SIG-M5 treated with dmso at 0.1 percent for 504 hours (cell line): ENCODE measurements at regions not wholly inside any gene's neighbourhood (a gene's known extent, or its start where the extent isn't known, plus 50 kb on each side); places are given as distances from the start of the nearest gene placed in this dataset.
"Not testable (repeated sequence)": the region's sequence is repeated elsewhere in the genome, so short reads cannot be mapped to it uniquely, and the experiment has no call there.

Experiments
- DNase-seq: peaks from one replicate; lab custom pipeline; 2025; ENCODE audit not compliant: unreplicated experiment; lab: John Stamatoyannopoulos, UW

DNA sequence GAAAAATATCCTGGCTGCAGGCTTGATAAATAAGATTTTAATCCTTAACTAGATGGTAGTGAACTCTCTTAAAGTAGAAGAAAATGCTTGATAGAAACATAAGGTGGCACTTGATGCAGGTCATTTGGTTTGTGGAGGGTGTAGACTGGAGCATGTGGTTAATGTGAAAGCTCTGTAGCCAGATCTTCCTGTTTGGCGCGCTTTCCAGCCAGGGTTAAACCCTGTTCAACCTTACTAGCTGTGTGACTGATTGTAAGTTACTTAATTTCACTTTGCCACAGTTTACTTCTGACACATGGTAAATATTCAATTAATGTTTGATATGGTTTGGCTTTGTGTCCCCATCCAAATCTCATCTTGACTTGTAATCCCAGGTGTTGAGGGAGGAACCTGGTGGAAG is 394.0 kb downstream of the REEP3 start:
- DNase-seq = no peak

DNA sequence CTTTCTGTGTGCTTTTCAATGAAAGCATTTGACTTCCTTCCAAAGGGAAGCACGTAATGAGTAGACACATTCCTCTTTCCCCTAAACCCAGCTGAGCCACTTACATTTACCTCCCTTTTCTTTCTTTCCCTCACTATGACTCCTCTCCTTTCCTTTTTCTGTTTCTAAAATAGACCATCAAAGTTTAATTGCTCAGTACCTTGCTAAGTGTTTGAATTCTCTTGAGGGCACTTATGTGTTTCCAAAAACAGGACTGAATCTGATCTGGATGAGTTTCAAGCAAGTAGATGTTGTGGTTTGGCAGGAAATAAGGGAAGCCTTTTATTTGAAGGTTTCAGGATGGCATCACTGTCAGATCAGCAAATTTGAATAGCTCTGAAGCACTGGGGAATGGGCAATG is 396.2 kb downstream of the REEP3 start:
- no peak for DNase-seq

DNA sequence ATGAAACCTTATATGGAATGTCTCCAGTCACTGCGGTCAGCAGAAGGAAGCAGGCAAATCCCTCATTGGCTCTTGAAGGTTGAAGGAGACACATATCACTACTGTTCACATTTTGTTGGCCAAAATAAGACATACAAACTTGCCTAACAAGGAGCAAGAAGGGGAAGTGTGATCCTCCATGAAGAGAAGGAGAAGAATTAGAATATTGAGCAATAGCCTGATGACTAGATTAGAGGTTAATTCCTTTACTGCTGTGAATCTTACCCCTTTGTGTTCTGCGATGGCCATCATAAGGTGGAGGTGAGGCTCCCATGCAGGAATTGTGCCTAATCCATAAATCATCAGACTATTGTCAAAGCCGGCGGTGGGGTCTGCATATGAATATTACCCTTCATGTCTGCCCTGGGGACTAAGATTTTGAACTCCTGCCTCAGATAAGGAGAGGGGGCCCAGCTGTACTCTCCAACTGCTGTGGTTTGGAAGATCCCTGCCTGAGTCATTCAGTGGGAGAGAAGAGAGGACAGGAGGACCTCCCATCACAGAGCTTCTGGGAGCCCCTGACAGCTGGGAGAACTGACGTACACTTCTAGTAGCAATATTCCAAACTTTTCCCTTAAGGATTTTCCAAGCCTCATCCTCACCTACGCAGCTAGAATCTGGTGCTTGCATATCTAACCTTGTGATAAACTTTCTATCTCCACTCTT is 398.5 kb downstream of the REEP3 start:
- peak; percentile 59 for DNase-seq

DNA sequence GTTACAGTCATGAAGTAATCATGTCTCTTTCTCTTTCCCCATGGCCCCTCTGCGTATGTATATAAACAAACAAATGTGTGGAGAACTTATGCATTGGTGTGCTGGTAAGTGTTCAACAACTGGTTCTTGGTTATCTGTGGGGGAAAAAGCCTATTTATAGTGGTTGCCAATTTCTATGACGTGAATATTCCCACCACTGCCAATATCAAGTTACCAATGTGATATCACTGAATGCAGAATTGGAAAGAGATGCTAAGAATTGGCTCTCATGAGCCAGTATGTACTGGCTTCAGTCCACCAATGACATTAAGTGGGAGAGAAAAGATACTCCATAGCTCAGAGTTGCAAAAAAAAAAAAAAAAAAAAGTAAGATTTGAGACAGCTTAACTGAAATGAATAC is 399.7 kb downstream of the REEP3 start:
- no peak for DNase-seq

DNA sequence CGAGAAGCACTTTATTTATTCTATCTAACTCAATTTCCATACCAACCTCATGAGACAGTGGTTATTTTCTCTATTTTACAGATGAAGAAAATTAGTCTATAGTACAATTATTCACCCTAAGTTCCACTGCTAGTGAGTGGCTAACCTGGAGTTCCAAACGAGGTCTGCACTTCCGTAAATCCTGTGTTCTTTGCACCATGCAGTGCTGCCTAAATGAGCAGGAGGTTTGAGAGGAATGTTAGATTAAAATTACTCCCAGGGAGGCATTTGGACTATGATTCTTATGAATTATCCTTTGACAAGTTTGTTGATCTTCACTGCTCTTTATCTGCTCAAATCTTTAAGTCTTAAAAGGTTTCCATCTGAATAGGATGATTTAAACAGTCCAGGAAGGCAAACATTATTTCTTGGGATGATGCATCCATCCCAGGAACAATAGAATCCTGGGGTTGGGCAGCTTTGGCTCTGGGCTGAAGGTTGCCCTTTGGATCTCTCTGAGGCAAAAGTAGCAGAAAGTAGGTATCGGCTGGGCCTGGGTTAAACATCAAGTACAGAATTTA is 400.8 kb downstream of the REEP3 start:
- DNase-seq = no peak

DNA sequence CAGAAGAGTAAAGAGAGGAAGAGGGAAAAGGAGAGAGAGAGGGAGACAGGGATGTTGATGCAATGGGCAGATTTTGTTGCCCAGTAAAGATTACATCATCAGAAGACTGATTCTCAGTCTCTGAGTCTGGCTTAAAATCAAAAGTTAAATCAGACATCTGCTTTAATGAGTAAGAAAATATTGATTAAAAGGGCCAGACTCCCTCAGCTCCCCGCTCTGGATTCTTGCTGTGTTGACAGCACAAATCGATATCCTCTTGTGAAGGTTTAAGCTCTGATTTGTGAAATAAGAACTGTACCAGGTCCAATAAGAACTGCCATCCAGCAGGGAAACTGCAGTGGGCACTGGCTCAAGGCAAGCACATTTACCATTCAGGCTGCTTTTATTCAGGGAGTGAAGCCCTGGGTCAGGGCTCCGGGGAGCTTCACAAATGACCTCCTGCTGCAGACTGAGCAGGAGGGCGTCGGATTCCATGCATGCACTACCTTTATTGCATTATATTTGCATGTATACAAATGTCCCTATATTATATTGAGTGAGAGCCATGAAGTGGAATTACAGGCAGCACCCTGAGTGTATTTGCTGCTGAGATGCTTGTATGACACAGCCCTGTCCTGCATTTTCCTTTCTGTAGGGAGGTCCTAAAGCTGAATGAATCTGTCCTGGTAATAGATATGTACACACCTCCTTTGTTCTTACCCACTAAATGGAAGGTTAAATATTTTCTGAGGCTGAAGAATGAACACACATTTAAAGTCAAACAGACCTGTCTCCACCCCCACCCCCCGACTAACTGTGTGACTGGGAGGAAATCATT is 401.5 kb downstream of the REEP3 start:
- DNase-seq = no peak

DNA sequence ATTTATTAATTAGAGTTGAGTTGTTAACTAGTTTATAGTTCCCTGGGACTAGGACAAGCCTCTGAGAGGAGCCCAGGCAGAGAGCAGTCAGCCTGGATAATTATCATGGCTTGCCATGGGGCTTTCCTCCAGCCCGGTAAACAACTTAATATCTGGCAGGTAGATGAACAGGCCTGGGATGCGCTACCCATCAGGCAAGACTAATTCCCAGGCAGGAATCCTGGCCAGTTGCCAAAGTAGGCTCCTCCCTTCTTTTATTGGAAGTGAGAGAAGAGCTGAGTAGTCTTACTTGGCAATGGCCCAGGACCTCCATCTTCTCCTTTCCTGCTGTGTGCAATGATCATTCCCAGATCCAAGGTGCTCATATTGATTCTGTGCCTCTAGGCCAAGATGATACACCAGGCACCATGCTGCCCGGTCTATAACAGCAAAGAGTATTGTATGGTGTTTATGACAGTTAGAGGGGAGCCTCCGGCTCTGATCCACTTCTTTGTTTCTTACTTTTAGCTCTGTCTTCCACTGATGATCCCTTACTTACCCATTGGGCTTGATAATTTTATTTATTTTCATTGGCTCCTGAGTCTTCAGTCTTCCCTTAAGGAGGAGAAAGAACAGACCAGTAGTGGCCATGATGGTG is 408.7 kb downstream of the REEP3 start:
- no peak for DNase-seq

DNA sequence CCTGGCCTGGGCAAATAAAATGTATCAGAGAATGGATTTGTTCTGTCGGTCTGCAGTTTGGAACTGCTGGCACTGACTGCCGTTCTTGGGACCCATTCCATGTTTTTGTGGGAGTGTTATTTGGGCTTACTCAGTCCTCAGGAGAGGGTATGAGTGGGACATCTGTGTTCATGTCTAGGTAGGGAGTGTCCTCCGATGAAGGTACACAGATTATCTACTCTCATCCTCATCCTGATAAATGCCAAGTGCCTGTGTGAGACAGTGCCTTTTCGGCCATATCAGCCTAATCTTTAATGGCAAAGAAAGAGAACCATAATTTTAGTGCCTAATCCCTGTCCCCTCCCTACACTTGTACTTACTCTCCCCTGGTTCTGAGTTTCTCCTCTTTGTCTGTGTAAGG is 409.4 kb downstream of the REEP3 start:
- DNase-seq = no peak

DNA sequence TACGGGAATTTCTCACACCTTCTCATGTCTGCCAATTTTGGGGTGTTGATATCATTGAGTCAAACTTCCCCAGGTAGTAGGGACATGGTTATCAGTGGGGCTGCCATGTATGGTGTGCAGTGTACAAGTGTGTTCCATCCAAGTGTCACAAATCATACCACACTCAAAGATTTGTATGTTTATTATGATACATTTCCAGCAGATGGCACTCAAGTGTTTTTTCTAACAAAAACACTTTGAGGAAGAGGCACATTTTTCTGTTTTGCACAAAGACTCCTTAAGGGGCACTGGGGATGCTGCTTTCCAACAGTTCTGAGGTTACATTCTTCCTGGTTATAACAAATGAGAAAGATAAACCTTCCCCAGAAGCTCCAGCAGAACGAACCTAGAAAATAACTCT is 414.5 kb downstream of the REEP3 start:
- peak; percentile 11 for DNase-seq

DNA sequence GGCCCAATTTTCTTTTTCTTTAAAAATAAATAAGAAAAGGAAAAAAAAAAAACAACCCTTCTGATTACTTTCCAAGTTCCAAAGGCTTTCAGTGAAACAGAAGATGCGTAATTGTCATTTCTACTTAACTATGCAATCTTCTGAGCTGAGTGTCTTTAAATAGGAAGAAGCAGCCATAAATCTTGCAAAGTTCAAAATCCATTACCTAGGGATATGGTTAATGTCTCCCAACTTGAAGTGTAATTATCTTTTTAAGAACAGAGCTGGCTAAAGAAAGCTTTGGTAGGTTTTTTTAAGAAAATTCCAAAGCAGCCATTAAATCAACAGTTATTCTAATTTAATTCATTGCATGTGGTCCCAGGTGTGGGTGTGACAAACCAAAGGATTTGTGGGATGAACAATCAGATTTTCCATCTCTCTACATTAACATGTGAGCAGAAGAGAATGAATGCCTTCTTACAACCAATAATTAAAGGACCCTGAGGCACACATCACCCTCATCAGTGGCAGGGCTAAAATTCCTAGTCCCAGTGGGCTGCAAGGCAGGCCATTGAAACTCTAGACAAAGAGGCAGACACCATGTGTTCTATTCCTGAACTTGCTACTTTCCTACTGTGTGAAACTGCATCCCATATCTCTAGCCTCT is 419.2 kb downstream of the REEP3 start:
- no peak for DNase-seq

DNA sequence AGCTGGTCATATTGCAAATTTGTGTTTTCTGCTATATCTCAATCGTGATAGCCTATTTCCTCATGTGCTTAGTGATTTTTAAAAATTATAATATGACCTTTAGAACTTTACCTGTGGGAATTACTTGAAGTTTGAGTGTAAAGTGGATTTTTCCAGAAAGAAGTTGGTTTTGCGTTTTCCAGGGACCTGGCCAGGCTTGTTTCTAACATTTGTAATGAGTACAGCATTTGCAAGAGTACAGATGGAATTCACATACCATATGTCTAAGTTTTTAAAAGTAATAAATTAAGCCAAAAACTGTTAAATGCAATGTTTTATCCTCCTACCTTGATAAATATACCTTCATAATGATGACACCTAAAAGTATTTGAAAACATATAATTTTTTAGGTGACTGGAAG is 443.2 kb downstream of the REEP3 start:
- DNase-seq = no peak

DNA sequence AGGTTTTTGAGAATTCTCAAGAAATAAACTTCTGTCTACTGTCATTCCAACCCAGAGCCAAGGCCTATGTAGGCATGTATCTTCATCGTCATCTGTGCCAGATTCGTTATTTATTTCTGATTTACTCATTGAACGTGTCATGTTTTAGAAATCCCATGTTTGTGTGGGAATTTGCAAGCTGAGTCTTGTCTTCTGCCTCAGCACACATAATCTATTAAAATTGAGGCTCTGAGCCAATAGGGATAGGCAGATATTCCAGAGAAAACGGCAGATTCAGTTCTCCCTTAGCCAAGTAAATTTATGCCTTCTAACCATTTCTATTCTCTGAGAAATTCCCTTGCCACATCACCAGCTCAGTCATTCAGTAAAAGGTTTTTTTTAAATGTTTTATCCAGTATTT is 444.6 kb downstream of the REEP3 start:
- no peak for DNase-seq

DNA sequence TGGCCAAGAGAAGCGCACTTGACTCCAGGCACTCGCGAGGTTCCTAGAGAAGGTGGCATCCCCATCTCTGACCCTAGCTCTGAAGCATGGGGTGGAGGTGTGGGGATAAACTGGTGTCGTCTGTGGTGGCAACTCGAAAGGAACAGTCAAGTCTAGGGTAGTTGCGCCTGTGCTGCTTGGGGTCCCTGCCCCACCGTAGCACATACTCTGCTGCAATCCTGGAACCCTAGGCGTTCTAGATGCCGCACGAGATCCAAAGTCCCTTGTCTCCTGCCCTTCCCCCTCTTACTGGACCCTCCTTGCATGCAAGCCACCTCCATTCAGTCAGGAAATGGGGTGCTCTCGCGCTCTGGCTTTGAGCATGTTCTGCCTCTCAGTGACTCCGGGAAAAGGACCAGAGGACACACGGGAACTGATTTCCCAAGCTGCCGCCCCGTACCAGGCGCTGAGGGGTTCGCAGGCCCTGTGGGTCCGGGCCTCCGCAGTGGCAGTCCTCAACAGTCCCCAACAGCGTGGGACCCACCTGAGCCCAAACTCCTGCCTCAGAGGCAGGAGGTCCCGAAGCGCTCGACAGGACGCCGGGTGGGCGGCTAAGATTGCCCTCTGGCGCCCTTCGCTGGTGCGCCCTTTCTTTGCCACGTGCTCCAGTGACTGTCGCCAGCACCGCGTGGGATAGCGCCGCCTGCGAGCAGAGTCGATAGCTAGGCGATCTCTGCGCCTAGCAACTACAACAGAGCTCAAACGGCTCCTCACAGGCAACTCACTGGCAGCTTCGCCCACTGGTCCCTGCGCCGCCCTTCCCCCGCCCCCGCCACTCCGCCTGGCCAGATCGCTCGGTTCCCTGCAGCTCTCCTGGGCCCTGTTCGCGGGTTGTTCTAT is 452.0 kb downstream of the REEP3 start:
- DNase-seq = no peak

DNA sequence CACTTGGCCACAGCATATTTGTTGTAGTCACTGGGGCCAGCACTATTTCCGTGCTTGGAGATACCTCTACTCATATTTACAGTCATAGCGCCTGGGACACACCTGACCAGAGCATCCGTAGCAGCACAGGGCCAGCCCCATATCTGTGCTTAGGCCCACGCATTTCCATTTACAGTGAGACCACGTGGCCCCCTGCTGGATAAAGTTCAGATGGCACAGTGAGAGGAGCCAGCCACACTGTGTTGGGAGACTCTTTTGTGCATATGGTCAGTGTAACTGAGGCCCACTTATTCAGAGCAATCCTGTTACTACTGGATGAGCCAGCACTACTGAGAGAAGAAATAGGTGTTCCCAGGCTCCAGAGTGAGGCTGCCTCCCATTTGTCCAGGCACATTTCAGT is 455.3 kb downstream of the REEP3 start:
- DNase-seq = peak; percentile 16

DNA sequence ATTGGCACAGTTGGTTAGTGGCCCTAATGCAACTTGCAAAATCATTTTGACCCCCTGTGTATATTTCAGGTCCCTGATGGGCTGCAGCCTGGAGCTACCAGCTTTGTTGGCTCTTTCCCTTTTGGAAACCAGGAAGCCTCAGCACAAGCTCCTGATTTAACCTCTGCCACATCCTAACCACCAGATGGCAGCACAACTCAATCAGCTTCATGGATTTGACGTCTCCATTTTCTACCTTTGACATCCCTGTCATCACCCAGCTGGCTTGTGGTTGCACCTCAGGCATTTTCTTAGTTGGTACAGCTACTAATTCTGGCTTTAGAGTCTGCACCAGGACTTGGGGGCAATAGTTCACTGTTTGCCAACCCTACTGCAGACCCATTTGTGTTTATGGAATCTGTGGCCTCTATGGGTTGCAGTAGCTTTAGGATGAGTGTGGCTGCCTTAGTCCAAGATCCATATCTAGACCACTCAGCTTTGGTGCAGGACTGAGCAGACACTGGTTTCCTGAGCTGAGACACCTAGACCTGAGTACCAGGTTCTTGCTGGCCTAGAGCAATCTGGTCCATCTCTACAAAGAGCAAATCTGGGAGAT is 456.2 kb downstream of the REEP3 start:
- DNase-seq = peak; percentile 37

DNA sequence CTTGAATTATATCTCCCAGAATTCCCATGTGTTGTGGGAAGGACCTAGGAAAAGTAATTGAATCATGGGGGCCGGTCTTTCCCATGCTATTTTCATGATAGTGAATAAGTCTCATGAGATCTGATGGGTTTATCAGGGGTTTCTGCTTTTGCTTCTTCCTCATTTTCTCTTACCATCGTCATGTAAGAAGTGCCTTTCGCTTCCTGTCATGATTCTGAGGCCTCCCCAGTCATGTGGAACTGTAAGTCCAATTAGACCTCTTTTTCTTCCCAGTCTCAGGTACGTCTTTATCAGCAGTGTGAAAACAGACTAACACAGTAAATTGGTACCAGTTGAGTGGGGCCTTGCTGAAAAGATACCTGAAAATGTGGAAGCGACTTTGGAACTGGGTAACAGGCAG is 459.7 kb downstream of the REEP3 start:
- DNase-seq = not testable (repeated sequence)

DNA sequence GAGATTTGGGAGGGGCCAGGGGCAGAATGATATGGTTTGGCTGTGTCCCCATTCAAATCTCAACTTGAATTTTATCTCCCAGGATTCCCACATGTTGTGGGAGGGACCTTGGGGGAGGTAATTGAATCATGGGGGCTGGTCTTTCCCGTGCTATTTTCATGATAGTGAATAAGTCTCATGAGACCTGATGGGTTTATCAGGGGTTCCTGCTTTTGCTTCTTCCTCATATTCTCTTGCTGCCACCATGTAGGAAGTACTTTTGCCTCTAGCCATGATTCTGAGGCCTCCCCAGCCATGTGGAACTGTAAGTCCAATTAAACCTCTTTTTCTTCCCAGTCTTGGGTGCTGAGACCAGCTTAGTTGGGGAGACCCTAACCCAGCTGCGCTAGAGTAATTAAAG is 462.9 kb downstream of the REEP3 start:
- DNase-seq = not testable (repeated sequence)

DNA sequence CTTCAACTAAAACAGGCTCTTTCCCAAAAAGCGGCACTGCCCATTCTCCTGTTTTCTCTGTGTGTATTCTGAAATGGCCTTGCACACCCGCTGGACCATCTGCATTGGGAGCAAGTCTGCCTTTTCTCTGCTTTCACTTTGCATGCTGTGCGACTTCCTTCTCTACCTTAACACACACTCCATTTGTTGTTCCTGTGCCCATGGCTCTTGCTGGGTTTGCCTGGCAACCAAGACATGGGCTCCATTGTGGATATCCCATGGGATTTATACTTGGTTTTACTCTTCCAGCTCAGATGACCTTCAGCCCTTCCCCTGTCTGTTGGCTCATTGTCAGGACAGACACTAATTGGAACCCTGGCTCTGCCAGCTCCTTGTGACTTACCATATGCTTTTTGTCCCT is 465.3 kb downstream of the REEP3 start:
- no peak for DNase-seq

DNA sequence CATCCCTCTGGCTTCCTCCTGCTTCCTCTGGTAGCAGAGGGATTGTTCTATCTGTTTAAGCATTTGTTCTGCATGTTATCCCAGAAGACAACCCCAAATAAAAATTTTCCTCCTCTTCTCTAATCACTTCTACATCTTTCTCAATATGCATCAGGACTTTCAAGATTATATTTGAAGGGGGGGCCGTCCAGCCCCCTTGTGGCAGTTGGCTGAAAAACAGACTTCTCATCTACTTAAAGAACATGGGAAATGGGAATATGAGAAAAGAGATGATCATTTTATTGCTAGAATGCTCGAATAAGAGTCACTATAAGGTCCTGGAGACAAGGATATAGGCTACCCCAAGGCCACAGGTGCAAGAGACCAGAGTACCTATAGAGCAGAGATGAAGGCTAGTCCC is 466.0 kb downstream of the REEP3 start:
- DNase-seq = no peak

DNA sequence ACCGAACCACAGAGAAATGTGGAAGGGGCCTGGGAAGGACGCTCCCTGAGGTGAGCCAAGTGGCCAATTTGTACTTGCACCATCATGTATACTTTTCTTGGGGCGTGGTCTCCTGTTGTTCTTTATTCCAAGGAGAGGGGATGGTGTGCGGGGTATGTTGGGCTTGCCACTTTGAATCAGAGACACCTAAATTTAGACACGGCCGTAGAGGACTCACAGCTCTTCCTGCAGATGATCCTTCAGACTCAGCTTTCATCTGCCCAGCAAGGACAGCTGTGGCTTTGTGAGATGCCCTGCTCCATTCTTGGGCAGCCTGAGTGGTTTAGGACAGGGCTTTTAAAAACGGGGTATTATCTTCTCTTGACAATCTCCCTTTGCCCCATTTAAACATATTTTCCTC is 473.2 kb downstream of the REEP3 start:
- no peak for DNase-seq
